Gastrocnemius medialis (tissue), 4 donors: ENCODE measurements at regions not wholly inside any gene's neighbourhood (a gene's known extent, or its start where the extent isn't known, plus 50 kb on each side); places are given as distances from the start of the nearest gene placed in this dataset.

Experiments
- ATAC-seq, 2 donors: fragments of 150-250 bp; one replicate each; pipeline ENCODE4 v1.9.1; 2016
- DNase-seq, 2 donors: peaks; one replicate each; pipeline ENCODE4 v3.0.0-alpha.2; 2019
- H3K27ac ChIP-seq, 4 donors: fragments of 200-600 bp; sonication (generic); 1 replicate in 1 of 4; 2 replicates in 3 of 4; pipeline ENCODE4 v1.5.1; 2016 to 2018; ENCODE audit warnings: mild to moderate bottlenecking in 2 of 4, moderate library complexity in 1 of 4
- H3K27me3 ChIP-seq, 3 donors: fragments of 200-600 bp; sonication (generic) in 2 of 3; 1 replicate in 1 of 3; 2 replicates in 2 of 3; pipeline versions ENCODE4 v1.5.1 to v1.6.0; 2016 to 2019; ENCODE audit warnings: mild to moderate bottlenecking in 1 of 3, moderate library complexity in 1 of 3
- H3K36me3 ChIP-seq, 2 donors: fragments of 200-600 bp; sonication (generic) in 1 of 2; one replicate each; pipeline ENCODE4 v1.5.1; 2017 to 2018
- H3K4me1 ChIP-seq, 2 donors: fragments of 200-600 bp; sonication (generic) in 1 of 2; one replicate each; pipeline ENCODE4 v1.5.1; 2016 to 2017; ENCODE audit warnings: mild to moderate bottlenecking in 2 of 2
- H3K4me3 ChIP-seq, 4 donors: fragments of 200-600 bp; sonication (generic) in 3 of 4; 1 replicate in 1 of 4; 2 replicates in 3 of 4; pipeline ENCODE4 v1.5.1; 2016 to 2019; ENCODE audit warnings: mild to moderate bottlenecking in 2 of 4
- H3K9me3 ChIP-seq, 3 donors: fragments of 200-600 bp; sonication (generic) in 2 of 3; 1 replicate in 1 of 3; 2 replicates in 2 of 3; pipeline ENCODE4 v1.5.1; 2016 to 2019
- POLR2A ChIP-seq, 2 donors: fragments of 450-650 bp; IDR thresholded peaks; one replicate each; pipeline ENCODE4 v1.6.1; 2017; ENCODE audit warnings: antibody characterized with exemption in 2 of 2, mild to moderate bottlenecking in 2 of 2, moderate library complexity in 2 of 2
- in situ Hi-C, 4 donors: fragments of 200-750 bp; cut with MboI; loops; one replicate each; pipeline versions ENCODE4 v1.15.0 to v1.8.0; 2017; ENCODE audit warnings: low sequenced_read_pairs in 4 of 4
- intact Hi-C: fragments of 100-400 bp; cut with DNase I; formaldehyde crosslinking; loops from one replicate; pipeline ENCODE4 v1.15.1; 2023; ENCODE audit warnings: low total_unique reads
- TF ChIP-seq, protein P1 (sequence below), 5 experiments: fragments of 450-650 bp in 3 of 5; fragments of 200-600 bp in 2 of 5; sonication (generic) in 2 of 5; IDR thresholded peaks in 4 of 5; conservative IDR thresholded peaks in 1 of 5; 1 replicate in 4 of 5; 2 replicates in 1 of 5; pipeline ENCODE4 v1.5.1; 2016 to 2019; ENCODE audit warnings: antibody characterized with exemption in 5 of 5, mild to moderate bottlenecking in 3 of 5, moderate library complexity in 3 of 5

GRCh38 chr13:39874331-39875053 is 219.0 kb downstream of the COG6 start:
- Histone ChIP-seq H3K4me3 (no peak overlapping the region), H3K9me3 (no peaks in the 10 kb centered on the region), H3K27me3 (no peaks in the 10 kb centered on the region), H3K27ac (no peak overlapping the region), H3K4me1 (no peaks in the 10 kb centered on the region), H3K36me3 (no peaks in the 10 kb centered on the region)
- DNase-seq, result no peak
- intact Hi-C loops (no loop called here), in situ Hi-C loops (no loop called here)
- TF ChIP-seq POLR2A (IDR thresholded peaks at IDR 0.05), result no peak
- TF ChIP-seq, protein P1, sequence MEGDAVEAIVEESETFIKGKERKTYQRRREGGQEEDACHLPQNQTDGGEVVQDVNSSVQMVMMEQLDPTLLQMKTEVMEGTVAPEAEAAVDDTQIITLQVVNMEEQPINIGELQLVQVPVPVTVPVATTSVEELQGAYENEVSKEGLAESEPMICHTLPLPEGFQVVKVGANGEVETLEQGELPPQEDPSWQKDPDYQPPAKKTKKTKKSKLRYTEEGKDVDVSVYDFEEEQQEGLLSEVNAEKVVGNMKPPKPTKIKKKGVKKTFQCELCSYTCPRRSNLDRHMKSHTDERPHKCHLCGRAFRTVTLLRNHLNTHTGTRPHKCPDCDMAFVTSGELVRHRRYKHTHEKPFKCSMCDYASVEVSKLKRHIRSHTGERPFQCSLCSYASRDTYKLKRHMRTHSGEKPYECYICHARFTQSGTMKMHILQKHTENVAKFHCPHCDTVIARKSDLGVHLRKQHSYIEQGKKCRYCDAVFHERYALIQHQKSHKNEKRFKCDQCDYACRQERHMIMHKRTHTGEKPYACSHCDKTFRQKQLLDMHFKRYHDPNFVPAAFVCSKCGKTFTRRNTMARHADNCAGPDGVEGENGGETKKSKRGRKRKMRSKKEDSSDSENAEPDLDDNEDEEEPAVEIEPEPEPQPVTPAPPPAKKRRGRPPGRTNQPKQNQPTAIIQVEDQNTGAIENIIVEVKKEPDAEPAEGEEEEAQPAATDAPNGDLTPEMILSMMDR (IDR thresholded peaks at IDR 0.05 in 4 of 5, conservative IDR thresholded peaks at IDR 0.05 in 1 of 5), result no peak
- no peak for ATAC-seq

GRCh38 chr13:39875111-39875987 is 219.9 kb downstream of the COG6 start:
- in situ Hi-C loops, result no loop called here
- peak in 1 of 2 donors; percentile 13 for DNase-seq
- H3K4me1 ChIP-seq, result no peaks in the 10 kb centered on the region

GRCh38 chr13:39876258-39876657 is 220.8 kb downstream of the COG6 start:
- Histone ChIP-seq H3K27me3 (no peaks in the 10 kb centered on the region), H3K9me3 (no peaks in the 10 kb centered on the region), H3K27ac (no peak overlapping the region), H3K36me3 (no peaks in the 10 kb centered on the region), H3K4me1 (no peaks in the 10 kb centered on the region), H3K4me3 (no peak overlapping the region)
- DNase-seq, result no peak
- ATAC-seq, result no peak
- intact Hi-C loops, result no loop called here
- in situ Hi-C loops, result no loop called here
- no peak for TF ChIP-seq POLR2A (IDR thresholded peaks at IDR 0.05)
- TF ChIP-seq, protein P1 (IDR thresholded peaks at IDR 0.05 in 4 of 5, conservative IDR thresholded peaks at IDR 0.05 in 1 of 5), result no peak

More at GRCh38 chr13:39875111-39875987, 219.9 kb downstream of the COG6 start:
- Histone ChIP-seq H3K27me3 (no peaks in the 10 kb centered on the region), H3K36me3 (no peaks in the 10 kb centered on the region), H3K4me3 (no peak overlapping the region), H3K9me3 (no peaks in the 10 kb centered on the region), H3K27ac (no peak overlapping the region)
- no peak for TF ChIP-seq POLR2A (IDR thresholded peaks at IDR 0.05)
- TF ChIP-seq, protein P1 (IDR thresholded peaks at IDR 0.05 in 4 of 5, conservative IDR thresholded peaks at IDR 0.05 in 1 of 5), result no peak
- intact Hi-C loops, result no loop called here
- ATAC-seq, result peak in 1 of 2 donors; percentile 24

DNA sequence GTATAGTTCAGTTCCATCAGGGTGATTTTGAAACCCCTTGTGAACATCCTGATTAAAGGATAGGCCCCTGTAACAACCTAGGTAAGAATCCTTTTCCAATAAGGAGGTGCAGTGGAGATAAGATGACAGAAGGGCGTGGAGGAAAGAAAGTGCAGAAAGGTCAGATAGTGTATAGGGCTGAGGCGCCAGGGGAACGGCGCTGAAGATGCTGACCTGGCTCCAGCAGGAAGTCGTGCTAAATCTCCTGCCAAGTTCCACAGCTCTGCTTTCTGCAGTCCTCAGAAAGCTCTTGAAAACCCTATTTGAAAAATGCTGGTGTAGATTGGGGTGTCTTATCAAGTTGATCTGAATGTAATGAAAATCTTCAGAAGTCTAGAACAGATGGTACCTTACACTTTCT is 221.7 kb downstream of the COG6 start:
- Histone ChIP-seq H3K27me3 (no peaks in the 10 kb centered on the region), H3K4me3 (no peak overlapping the region), H3K27ac (no peak overlapping the region), H3K9me3 (no peaks in the 10 kb centered on the region), H3K36me3 (no peaks in the 10 kb centered on the region), H3K4me1 (no peaks in the 10 kb centered on the region)
- intact Hi-C loops (no loop called here), in situ Hi-C loops (no loop called here)
- ATAC-seq, result no peak
- DNase-seq, result no peak
- TF ChIP-seq POLR2A (IDR thresholded peaks at IDR 0.05), result no peak
- TF ChIP-seq, protein P1 (IDR thresholded peaks at IDR 0.05 in 4 of 5, conservative IDR thresholded peaks at IDR 0.05 in 1 of 5), result no peak
